HL-60 (cell line): ENCODE measurements at regions not wholly inside any gene's neighbourhood (a gene's known extent, or its start where the extent isn't known, plus 50 kb on each side); places are given as distances from the start of the nearest gene placed in this dataset.

ENCODE experiments used
- GABPA ChIP-seq: IDR thresholded peaks from 2 replicates; pipeline ENCODE4 v1.6.1; 2012; ENCODE audit warnings: low read depth
- POLR2AphosphoS5 ChIP-seq: IDR thresholded peaks from 2 replicates; pipeline ENCODE4 v1.6.1; 2012; ENCODE audit warnings: low read depth
- TF ChIP-seq, protein P1 (sequence below): IDR thresholded peaks from one replicate; pipeline ENCODE4 v1.5.1; 2011; ENCODE audit warnings: low read length, control low read depth, inconsistent platforms; ENCODE audit not compliant: insufficient read depth
- TF ChIP-seq, protein P2 (sequence below): IDR thresholded peaks from 2 replicates; pipeline ENCODE4 v1.6.1; 2012; ENCODE audit warnings: low read depth; ENCODE audit not compliant: insufficient replicate concordance

- TF ChIP-seq, protein P1, sequence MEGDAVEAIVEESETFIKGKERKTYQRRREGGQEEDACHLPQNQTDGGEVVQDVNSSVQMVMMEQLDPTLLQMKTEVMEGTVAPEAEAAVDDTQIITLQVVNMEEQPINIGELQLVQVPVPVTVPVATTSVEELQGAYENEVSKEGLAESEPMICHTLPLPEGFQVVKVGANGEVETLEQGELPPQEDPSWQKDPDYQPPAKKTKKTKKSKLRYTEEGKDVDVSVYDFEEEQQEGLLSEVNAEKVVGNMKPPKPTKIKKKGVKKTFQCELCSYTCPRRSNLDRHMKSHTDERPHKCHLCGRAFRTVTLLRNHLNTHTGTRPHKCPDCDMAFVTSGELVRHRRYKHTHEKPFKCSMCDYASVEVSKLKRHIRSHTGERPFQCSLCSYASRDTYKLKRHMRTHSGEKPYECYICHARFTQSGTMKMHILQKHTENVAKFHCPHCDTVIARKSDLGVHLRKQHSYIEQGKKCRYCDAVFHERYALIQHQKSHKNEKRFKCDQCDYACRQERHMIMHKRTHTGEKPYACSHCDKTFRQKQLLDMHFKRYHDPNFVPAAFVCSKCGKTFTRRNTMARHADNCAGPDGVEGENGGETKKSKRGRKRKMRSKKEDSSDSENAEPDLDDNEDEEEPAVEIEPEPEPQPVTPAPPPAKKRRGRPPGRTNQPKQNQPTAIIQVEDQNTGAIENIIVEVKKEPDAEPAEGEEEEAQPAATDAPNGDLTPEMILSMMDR: no peak
- TF ChIP-seq POLR2AphosphoS5 (no peak), GABPA (no peak)
- TF ChIP-seq, protein P2, sequence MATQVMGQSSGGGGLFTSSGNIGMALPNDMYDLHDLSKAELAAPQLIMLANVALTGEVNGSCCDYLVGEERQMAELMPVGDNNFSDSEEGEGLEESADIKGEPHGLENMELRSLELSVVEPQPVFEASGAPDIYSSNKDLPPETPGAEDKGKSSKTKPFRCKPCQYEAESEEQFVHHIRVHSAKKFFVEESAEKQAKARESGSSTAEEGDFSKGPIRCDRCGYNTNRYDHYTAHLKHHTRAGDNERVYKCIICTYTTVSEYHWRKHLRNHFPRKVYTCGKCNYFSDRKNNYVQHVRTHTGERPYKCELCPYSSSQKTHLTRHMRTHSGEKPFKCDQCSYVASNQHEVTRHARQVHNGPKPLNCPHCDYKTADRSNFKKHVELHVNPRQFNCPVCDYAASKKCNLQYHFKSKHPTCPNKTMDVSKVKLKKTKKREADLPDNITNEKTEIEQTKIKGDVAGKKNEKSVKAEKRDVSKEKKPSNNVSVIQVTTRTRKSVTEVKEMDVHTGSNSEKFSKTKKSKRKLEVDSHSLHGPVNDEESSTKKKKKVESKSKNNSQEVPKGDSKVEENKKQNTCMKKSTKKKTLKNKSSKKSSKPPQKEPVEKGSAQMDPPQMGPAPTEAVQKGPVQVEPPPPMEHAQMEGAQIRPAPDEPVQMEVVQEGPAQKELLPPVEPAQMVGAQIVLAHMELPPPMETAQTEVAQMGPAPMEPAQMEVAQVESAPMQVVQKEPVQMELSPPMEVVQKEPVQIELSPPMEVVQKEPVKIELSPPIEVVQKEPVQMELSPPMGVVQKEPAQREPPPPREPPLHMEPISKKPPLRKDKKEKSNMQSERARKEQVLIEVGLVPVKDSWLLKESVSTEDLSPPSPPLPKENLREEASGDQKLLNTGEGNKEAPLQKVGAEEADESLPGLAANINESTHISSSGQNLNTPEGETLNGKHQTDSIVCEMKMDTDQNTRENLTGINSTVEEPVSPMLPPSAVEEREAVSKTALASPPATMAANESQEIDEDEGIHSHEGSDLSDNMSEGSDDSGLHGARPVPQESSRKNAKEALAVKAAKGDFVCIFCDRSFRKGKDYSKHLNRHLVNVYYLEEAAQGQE: no peak
These were observed 373.6 kb upstream of the NRSN1 start for GRCh38 chr6:23752414-23752813.
